ENCODE measurements at regions not wholly inside any gene's neighbourhood (a gene's known extent, or its start where the extent isn't known, plus 50 kb on each side); places are given as distances from the start of the nearest gene placed in this dataset.

- no peak overlapping the region for H3K4me3 ChIP-seq (ENCODE audit: low read length in 2 of 2)
- H3K9me3 ChIP-seq (ENCODE audit: control insufficient read depth in 2 of 2, low read length in 2 of 2), result no peaks in the 10 kb centered on the region
- H3K27ac ChIP-seq (ENCODE audit: low read depth in 2 of 2, low read length in 2 of 2), result peak overlapping the region; percentile 64 to 76
- H3K4me1 ChIP-seq (ENCODE audit: control insufficient read depth in 2 of 2, insufficient read depth in 2 of 2, low read length in 2 of 2), result peaks cover 2 to 4% of the 10 kb centered on the region in 2 donors
- no peaks in the 10 kb centered on the region for H3K27me3 ChIP-seq (ENCODE audit: control insufficient read depth in 2 of 2, insufficient read depth in 2 of 2, low read length in 2 of 2)
- no peaks in the 10 kb centered on the region for H3K36me3 ChIP-seq (ENCODE audit: control insufficient read depth in 2 of 2, insufficient read depth in 2 of 2, low read length in 2 of 2)
- no peak overlapping the region for H3K9ac ChIP-seq (ENCODE audit: low read depth in 1 of 2, low read length in 2 of 2)
Measured at GRCh38 chrX:119343856-119344255, 55.3 kb upstream of the SLC25A43 start.

Measured in mucosa of rectum (tissue), 2 donors.